Islet precursor cell (in vitro differentiated cells): ENCODE measurements at regions not wholly inside any gene's neighbourhood (a gene's known extent, or its start where the extent isn't known, plus 50 kb on each side); places are given as distances from the start of the nearest gene placed in this dataset.

Experiments used
- DNase-seq: peaks from one replicate; pipeline ENCODE4 v3.0.0-alpha.2; 2018

- no peak for DNase-seq
These were observed 99.8 kb downstream of the TES start for GRCh38 chr7:116310141-116310540.

- DNase-seq, result no peak
These were observed 100.9 kb downstream of the TES start for GRCh38 chr7:116311259-116311658.

GRCh38 chr7:116311816-116312471 lies 101.6 kb downstream of the TES start:
- DNase-seq, result no peak

DNA sequence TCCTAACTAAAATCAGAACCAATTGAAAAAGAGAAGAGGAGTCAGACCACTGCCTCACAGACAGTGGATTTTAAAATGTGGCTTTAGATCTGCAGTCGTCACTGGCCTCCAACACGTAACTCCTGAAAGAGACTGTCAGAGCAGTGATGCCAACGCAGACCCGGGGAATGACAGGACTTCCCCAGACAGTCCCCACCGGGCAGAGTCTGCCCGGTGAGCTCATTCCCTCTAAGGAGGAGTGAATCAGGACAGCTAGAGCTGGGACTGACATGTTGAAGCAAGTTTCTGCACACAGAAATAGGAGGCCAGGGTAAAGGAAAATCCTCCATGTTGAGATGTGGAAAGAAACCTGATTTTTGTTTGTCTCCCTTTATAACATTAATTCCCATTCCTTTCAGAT lies 105.0 kb downstream of the TES start:
- peak; percentile 67 for DNase-seq

DNA sequence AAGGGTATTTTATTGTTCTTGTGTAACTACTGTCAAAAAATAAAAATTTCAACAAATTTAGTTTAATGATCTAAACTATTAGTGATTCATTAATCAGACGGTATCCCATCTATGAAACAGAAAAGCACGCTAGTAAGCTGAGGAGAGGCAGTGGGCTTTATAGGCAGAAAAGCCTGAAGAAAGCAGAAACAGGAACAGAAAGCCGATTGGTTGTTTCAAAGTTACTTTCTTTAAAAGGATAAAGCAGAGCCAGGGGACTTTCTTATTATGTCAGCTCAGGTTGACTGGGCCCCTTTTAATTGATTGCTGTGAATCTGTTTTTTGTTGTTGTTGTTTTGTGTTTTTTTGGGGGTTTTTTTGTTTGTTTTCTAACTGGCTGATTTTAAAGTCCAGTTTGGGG lies 105.5 kb downstream of the TES start:
- DNase-seq, result no peak

DNA sequence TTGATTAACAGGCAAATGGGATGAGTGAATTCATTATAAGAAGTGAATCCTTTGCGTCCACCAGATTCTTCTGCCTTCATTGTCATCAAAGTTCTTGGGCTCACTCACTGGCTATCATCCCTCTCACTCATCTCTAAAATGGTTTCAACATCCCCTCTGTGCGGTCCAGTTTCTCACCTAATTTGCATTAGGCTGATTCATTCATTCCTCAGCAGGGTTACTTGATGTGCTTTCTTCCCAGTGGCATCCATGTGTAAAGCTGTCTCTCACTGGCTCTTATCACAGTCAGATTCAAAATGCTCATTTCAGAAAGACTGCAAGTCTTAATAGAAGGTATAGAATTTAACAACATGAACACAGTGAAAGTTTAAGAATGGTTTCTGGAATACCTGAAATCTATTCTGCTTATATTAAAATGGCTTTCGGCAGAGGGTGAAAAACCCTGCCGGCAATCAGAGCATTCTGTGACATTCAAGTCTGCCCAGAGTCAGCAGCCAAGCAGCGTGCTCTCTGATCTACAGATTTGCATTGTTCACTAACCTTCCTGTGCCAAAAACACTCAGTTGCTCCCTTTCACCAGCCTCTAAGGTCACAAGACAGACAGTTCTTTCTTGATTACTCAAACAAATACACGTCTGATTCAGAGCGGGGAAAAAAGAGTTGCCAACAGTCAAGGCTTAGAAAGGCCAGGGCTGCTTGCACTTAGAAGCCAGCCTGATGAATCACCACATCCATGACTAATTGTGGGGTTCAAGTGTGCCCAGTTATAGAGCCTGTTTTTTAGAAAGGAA lies 106.7 kb downstream of the TES start:
- DNase-seq, result peak; percentile 89

- DNase-seq, result no peak
These were observed 107.6 kb downstream of the TES start for GRCh38 chr7:116317907-116318306.

DNA sequence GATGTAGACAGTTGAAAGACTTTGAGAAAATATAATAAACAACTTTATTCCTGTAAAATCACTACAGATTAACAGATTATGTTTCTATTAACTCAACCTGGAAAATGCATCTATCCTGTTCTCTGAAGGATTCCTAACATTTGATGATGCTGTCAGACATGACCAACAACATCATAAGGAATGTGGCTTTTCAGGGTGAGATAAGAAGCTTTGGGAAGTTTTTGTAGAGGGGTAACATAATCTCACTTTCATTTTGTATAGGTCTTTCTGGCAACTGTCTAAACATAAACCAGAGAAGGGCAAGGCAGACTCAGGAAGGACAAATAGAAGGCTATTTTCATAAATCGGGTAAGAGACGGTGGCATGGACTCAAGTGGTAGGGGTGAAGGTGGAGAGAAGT lies 112.2 kb downstream of the TES start:
- no peak for DNase-seq

- no peak for DNase-seq
These were observed 114.2 kb downstream of the TES start for GRCh38 chr7:116324582-116324981.

GRCh38 chr7:116325517-116325916 lies 115.2 kb downstream of the TES start:
- DNase-seq, result no peak

GRCh38 chr7:116327135-116327534 lies 116.8 kb downstream of the TES start:
- DNase-seq, result no peak

- peak; percentile 66 for DNase-seq
These were observed 117.4 kb downstream of the TES start for GRCh38 chr7:116327752-116328151.

- DNase-seq, result no peak
These were observed 117.8 kb downstream of the TES start for GRCh38 chr7:116328161-116328560.

DNA sequence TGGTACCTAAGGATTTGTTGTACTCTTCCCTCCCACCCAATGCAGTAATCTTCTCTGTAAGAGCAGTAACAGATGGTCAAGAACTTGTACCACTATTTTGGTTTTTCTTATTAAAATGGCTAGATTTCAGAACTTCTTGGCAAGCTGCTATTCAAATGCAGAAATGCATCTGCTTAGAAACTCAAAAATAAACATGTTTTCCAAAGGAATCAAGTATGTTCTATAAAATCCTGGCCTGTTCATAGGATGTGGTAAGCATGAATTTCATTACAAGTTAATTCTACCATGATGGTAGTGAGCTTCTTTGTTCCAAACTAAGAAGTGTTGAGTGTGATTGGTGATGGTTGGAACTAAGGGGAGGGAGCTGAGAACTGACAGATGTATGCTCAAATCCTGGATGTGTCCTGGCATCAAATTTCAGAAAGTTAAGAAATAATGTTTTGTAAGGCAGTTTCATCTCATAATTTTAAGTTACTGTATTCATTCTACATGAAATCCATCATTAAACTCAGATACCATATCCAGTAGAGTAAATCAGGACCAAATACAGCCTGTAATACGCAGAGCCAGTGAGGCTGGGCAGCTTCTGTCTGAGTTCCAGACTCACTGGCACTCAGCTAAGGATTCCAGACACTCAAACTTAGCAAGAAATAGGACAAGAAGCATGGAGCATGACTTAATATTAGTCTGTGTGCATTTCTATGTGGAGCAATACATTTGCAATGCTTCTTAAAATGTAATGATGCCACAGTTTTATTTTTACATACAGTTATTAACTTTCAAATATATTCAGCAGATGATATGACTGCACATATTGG lies 119.6 kb downstream of the TES start:
- no peak for DNase-seq

- DNase-seq, result no peak
These were observed 120.7 kb downstream of the TES start for GRCh38 chr7:116331020-116331419.

GRCh38 chr7:116332766-116333165 lies 122.4 kb downstream of the TES start:
- no peak for DNase-seq

GRCh38 chr7:116334555-116334954 lies 124.2 kb downstream of the TES start:
- no peak for DNase-seq

DNA sequence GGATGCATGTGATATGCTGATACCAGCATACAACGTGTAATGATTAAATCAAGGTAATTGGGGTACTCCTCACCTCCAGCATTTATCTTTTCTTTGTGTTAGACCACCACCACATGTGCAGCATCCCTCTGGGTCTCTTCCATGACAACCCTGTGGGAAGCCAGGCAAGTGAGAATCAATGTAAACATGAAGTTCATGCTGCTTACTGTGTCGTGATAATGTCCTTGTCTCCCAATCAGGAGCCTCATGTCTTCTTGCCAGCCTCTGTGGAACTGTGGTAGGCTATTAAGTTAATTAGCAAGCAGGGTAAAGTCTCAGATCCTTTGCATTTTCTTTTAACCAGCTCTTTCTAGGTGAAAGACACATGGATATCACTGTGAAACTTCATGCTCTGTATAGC lies 126.7 kb downstream of the TES start:
- DNase-seq, result no peak

DNA sequence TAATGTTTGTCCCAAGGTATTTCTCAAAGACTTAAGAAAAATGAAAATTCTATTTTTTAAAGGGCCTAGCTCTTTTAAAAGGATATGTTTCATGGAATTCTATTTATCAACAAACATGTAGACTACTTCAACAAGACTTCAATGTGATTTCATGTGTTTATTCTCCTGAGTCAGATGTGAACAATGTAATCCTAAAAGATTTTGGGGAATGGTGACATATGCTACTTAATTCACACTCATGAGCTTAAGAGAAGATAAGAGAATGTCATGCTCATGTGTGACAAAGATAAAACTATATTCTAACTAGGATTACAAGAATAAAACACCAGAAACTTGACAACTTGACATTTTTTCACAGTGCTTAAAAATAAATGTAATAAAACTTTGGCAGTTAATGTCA lies 127.5 kb downstream of the TES start:
- no peak for DNase-seq

DNA sequence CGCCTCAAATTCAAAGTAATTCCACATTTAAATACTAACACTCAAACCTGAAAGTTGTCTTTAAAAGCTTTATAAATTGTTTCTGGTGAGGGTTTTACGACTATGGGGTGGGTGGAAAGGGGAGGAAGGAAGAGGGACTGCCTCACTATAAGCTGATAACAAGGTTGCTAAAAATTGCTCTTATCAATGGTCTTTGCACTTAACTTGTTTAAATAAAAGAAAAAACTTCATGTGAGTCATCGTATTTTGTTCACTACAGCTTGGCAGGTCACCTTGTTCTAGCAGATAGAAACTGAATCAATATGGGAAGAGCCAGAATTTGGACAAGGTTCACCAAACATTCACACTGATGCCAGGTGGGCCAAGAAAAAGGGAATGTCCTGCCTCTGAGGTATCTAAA lies 129.2 kb downstream of the TES start:
- no peak for DNase-seq

- no peak for DNase-seq
These were observed 130.0 kb downstream of the TES start for GRCh38 chr7:116340201-116340847.

GRCh38 chr7:116340943-116341907 lies 130.9 kb downstream of the TES start:
- no peak for DNase-seq
